Smooth muscle cell of the brain vasculature (primary cell): ENCODE measurements at regions not wholly inside any gene's neighbourhood (a gene's known extent, or its start where the extent isn't known, plus 50 kb on each side); places are given as distances from the start of the nearest gene placed in this dataset.

Experiments used
- DNase-seq: peaks from one replicate; pipeline ENCODE4 v3.0.0-alpha.2; 2012; ENCODE audit warnings: low read depth, low spot score

DNA sequence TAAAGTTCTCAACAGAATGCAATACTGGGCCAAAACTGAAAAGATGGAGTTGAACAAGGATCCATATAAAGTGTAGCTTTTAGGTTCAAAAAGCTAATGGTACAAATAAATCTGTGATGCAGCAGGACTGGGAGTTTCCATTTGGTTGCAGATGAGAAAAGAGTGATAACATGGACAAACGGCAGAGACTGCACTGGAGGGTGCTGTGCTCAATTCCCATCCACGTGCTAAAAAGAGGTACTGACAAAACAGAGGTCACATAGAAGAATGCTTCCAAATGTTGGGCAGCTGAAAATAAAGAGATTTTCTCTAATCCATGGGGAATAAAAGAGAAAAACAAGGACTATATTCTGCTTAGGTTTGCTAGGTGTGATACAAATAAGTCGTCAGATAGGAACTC, 461.6 kb downstream of the LIG4 start:
- no peak for DNase-seq

DNA sequence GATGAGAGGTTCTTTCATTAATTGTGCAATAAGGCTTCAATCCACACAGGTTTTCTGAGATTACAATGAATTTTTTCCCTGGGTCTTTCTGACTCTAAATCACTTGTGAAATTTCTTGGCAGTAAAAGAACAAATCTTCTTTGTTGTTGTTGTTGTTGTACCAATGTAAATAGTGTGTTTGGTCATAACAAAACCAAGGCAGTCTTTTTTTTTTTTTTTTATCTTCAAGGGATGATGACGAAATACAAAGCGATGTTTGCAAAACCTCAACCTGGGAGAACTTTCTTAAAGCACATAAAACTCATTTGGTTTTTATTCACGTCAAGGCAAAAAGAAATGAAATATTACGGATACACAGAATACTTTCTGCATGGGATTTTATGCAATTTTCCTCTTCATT, 462.0 kb downstream of the LIG4 start:
- no peak for DNase-seq

DNA sequence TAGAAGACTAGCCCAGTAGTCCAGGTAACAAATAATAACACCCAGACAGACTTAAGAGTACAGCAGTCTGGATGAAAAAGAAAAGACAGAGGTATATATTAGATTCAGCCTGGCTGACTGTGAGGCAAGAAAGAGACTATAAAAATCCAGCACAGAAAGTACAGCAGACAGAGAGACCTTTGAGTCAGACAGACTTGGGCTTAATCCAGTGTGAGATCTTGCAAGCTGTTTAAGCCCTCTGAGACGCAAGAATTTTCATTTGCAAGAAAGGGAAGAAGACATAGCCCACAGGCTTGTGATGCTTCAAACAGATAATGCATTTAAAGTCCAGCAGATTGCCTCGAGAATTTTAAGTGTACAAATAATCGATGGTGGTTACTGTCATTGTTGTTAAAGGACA, 471.4 kb downstream of the LIG4 start:
- no peak for DNase-seq

GRCh38 chr13:107743526-107743925, 471.8 kb downstream of the LIG4 start:
- no peak for DNase-seq

GRCh38 chr13:107743100-107743499, 472.2 kb downstream of the LIG4 start:
- no peak for DNase-seq

DNA sequence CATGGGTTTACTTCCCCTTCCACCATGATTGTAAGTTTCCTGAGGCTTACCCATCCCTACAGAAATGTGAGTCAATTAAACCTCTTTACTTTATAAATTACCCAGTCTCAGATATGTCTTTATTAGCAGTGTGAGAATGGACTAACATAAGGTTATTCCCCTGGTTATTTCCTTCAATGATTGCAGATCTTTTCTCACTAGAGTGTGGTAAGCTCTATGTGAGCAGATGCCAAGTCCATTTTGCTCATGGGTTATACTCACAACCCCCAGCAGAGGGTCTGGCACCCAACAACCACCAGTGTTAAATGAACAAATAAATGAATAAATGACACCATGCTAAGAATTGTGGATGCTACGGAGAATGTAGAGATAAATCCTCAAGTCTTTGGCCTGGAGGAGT, 472.8 kb downstream of the LIG4 start:
- no peak for DNase-seq

- no peak for DNase-seq
Measured at GRCh38 chr13:107738004-107738403, 477.3 kb downstream of the LIG4 start.

DNA sequence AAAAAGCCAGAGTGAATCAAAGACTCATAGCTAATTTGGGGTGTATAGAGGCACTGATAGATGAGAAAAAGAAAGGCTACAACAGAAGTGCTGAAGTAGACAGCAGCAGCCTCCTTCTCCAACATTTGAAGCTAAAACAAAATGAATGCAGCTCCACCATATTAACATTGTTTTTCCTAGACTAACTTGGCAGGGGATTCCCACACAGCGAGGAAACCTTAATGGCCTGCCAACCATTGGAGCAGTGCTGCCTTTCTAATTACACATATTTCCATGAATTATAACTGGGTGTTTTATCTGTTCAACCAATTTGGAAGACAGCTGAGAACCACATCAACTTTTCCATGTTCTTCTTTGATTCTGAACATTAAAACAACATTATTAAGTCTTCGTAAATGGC, 478.6 kb downstream of the LIG4 start:
- no peak for DNase-seq

GRCh38 chr13:107736170-107736569, 479.2 kb downstream of the LIG4 start:
- DNase-seq: no peak

DNA sequence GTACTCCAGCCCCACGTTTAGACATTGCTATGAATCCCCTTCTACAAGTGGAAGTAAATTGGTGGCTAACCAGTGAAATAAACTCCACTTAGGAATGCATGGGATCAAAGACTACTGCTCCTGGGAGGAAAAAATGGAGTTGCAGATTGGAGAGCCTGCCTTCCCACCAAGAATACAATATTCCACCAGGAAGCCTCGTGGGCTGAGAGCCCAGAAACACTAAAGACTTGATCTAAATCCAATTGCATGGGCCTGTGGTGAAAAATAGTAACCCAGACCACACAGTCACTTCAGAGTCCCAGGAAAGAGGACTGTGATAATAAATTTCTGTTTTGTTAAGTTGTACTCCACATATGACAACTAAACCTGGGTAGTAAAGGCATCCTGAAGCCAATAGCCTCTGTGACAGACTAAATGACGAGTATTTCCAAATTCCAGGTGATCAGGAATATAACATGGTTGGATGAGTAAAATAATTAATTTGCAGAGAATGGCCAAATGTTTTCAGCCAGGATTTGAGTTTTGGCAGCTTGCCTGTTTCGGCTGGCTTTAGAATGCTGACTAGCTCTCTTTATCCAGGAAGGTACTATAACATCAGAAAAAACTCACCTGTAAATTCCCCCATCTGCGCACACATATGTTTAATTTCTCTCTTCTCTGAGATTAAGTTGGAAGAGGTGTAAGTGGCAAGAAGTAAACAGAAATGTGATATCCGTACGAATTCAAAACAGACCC, 480.3 kb downstream of the LIG4 start:
- DNase-seq: no peak

GRCh38 chr13:107733276-107733675, 482.1 kb downstream of the LIG4 start:
- DNase-seq: no peak

- DNase-seq: no peak
Measured at GRCh38 chr13:107730813-107731212, 484.5 kb downstream of the LIG4 start.

DNA sequence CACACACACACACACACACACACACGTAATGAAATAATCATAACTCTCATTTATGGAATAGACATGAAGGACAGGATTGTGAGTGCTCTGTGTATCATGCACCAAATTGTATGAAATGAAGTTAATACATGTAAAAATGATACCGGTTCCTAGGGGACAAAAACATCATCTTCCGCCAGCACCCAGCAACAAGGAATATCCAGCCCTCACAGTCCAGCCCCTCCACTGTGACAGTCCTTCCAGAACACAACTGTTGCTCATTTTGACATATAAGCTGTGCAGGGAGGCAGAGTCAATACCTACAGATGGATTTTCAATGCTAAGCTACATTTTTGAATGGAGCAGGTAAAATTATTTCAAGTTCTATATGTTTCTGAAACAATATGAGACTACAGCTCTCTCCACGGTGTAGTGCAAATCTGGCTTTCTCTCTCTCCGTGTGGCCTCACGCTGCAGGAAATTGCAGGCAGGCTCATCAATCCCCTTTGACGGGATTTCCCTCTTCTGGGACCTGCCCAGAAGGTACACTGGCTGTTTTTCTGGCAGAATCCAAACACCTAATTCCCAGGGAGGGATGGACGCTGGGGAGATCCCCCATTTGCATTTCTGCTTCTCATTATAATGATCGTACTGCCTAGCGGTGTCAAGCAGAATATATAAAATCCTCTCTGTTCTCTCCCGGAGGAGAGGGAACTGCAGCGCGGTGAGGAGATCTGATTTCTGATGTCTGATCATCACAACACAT, 494.0 kb downstream of the LIG4 start:
- DNase-seq: no peak

- DNase-seq: no peak
Measured at GRCh38 chr13:107716741-107717140, 498.6 kb downstream of the LIG4 start.

DNA sequence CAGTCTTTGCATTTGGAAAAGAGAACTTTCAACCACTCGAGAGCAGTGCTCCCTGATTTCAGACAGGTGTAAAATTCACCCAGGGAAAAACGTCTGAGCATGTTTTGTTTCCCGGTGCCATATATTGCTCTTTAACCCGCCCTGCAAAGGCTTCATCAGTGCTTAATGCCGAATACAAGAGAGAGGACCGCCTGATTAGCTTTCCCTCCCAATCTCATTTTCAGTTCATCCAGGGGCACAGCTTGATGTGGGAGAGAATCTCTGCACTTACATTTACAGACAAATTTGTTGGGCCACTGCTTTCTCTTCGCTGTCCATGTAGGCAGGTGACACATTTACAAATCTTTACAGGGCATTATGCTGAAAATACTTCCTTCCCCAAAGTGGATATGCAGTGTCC, 499.1 kb downstream of the LIG4 start:
- DNase-seq: no peak

- no peak for DNase-seq
Measured at GRCh38 chr13:107715496-107715895, 499.8 kb downstream of the LIG4 start.

GRCh38 chr13:107713314-107713713, 502.0 kb downstream of the LIG4 start:
- no peak for DNase-seq

DNA sequence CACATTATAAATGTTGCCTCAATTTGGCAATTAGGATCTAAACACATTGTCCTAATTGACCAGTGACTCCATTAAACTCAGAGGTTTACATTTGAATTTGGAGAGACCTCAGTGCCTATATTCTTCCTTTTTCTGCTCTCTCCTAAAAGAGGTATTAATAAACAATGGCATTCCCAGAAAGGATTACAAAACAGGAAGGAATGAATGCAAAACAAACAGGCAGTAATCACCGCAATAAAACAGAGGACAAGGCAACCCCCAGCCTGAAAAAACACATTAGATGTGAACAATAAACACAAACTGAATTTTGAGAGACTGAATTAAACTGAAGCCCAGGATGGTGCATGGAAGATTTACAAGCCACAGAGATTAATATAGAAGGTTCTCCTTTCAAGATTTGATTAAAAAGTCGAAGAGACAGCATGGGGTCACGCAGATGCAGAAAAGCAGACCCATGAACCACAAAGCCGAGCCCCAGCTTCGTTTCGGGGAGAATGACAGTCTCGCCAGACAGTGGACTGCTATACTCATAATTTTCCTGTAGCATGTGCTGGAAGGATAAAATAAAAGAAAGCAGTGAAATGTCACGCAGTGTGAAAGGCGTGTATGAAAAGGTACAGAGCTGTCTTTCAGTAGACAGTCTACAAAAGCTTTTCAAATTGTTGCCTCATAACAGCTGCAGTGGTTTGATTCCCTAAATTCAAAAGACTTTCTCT, 503.0 kb downstream of the LIG4 start:
- DNase-seq: no peak

DNA sequence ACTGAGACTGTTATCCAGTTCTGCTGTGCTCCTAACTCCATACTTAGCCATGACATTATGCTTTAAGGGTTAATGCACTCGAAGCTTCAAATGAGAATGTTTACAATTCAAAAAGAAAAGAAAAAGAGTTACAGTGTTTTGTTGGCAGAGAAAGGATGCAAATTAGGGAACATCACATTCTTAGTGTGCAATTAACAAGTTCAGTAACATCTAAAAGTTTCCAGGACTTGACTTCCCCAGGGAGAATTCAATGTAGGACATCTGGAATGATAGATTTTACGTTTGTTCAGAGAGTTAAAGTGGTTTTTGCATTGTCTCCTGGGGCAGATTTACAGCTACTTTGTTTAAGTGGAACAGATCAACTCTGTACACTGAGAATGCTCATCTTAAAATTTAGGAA, 525.2 kb downstream of the LIG4 start:
- DNase-seq: no peak

- no peak for DNase-seq
Measured at GRCh38 chr13:107685876-107686275, 529.5 kb downstream of the LIG4 start.

GRCh38 chr13:107681600-107681999, 533.7 kb downstream of the LIG4 start:
- no peak for DNase-seq

DNA sequence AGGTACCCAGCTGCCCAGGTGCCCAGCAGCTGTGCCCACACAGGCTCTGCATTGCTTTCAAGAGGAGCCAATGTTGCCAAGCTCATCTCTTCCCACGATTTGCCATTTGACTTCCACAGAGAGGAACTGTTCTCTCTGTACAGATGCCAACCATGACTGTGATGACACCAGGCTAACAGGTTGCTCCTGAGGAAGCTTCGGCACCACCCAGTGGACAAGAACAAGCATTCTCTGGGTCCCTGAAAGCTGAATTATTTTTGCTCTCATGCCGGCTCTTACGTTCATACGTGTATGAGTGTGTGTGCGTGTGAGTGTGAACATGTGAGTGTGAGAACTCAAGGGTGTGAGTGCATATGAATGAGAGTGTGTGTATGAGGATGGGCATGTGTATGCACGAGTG, 535.2 kb downstream of the LIG4 start:
- DNase-seq: no peak
